Erythroblast (primary cell): ENCODE measurements at regions not wholly inside any gene's neighbourhood (a gene's known extent, or its start where the extent isn't known, plus 50 kb on each side); places are given as distances from the start of the nearest gene placed in this dataset.

ENCODE experiments used
- GATA1 ChIP-seq: IDR thresholded peaks from 2 replicates; pipeline ENCODE4 v1.6.1; 2011; ENCODE audit warnings: low read depth, mild to moderate bottlenecking, control low read depth, low read length, moderate library complexity
- POLR2A ChIP-seq: IDR thresholded peaks from 2 replicates; pipeline ENCODE4 v1.6.1; 2011; ENCODE audit warnings: mild to moderate bottlenecking, low read length

- TF ChIP-seq POLR2A (no peak), GATA1 (no peak)
These were observed 418.4 kb upstream of the SGCD start for GRCh38 chr5:155908543-155908942.
